Esophagus muscularis mucosa (tissue), 4 donors: ENCODE measurements at regions not wholly inside any gene's neighbourhood (a gene's known extent, or its start where the extent isn't known, plus 50 kb on each side); places are given as distances from the start of the nearest gene placed in this dataset.

Source experiments
- DNase-seq: peaks from one replicate; pipeline ENCODE4 v3.0.0-alpha.2; 2017; ENCODE audit errors: extremely low spot score
- H3K27ac ChIP-seq, 4 donors: fragments of 200-600 bp; sonication (generic); replicated peaks in 1 of 4; 1 replicate in 3 of 4; 2 replicates in 1 of 4; pipeline ENCODE4 v1.5.1; 2016 to 2019; ENCODE audit warnings: mild to moderate bottlenecking in 1 of 4
- H3K27me3 ChIP-seq, 4 donors: fragments of 200-600 bp; sonication (generic); one replicate each; pipeline versions ENCODE4 v1.5.1 to v1.6.0; 2016 to 2019
- H3K36me3 ChIP-seq, 4 donors: fragments of 200-600 bp; sonication (generic); one replicate each; pipeline ENCODE4 v1.5.1; 2016 to 2019
- H3K4me1 ChIP-seq, 4 donors: fragments of 200-600 bp; sonication (generic); one replicate each; pipeline ENCODE4 v1.5.1; 2016 to 2019
- H3K4me3 ChIP-seq, 4 donors: fragments of 200-600 bp; sonication (generic); 1 replicate in 2 of 4; 2 replicates in 2 of 4; pipeline ENCODE4 v1.5.1; 2016 to 2019; ENCODE audit warnings: mild to moderate bottlenecking in 4 of 4, moderate library complexity in 1 of 4
- H3K9me3 ChIP-seq, 4 donors: fragments of 200-600 bp; sonication (generic); 1 replicate in 3 of 4; 2 replicates in 1 of 4; pipeline ENCODE4 v1.5.1; 2016 to 2019
- EP300 ChIP-seq: sonication (generic); formaldehyde crosslinking; IDR thresholded peaks from one replicate; pipeline ENCODE4 v1.6.1; 2017; ENCODE audit warnings: antibody characterized with exemption
- POLR2A ChIP-seq: fragments of 450-650 bp; IDR thresholded peaks from one replicate; pipeline ENCODE4 v1.6.1; 2017; ENCODE audit warnings: antibody characterized with exemption, moderate library complexity, mild to moderate bottlenecking, low read depth
- POLR2AphosphoS5 ChIP-seq, 2 donors: sonication (generic); formaldehyde crosslinking; IDR thresholded peaks; one replicate each; pipeline ENCODE4 v1.6.1; 2017; ENCODE audit warnings: antibody characterized with exemption in 2 of 2
- WGBS: methylation state at CpG from one replicate; pipeline ENCODE4 v1.1.5; 2018; 5-methylcytosine and 5-hydroxymethylcytosine counted together
- intact Hi-C: fragments of 100-400 bp; cut with DNase I; formaldehyde crosslinking; loops from one replicate; pipeline ENCODE4 v1.15.1; 2023
- TF ChIP-seq, protein P1 (sequence below), 3 experiments: fragments of 200-600 bp in 2 of 3; fragments of 450-650 bp in 1 of 3; sonication (generic) in 2 of 3; IDR thresholded peaks; one replicate each; pipeline ENCODE4 v1.5.1; 2017 to 2019; ENCODE audit warnings: antibody characterized with exemption in 3 of 3, mild to moderate bottlenecking in 2 of 3, moderate library complexity in 1 of 3

DNA sequence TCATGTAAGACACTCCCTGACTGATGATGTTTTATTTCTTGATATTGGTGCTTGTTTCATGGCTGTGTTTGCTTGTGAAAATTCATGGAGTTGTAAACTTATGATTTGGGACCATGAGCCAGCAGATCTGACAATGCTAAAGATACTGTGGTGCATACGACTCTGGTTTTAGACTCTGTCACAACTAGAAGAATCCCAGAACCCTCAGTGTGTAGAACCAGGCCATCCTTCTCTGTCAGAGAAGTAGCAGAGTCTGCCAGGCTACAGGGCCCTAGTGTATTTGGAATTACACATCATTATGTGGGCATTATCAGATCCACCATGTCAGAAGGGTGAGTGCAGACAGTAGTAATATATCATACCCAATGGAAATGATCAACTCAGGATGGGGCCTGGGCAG is 209.8 kb upstream of the POU2AF2 start:
- no peaks in the 10 kb centered on the region for H3K27me3 ChIP-seq
- H3K27ac ChIP-seq, result no peak overlapping the region
- no peak for DNase-seq
- 69% methylated on average over 1 of the region's 1 CpG for WGBS
- H3K4me3 ChIP-seq, result no peak overlapping the region
- H3K36me3 ChIP-seq, result no peaks in the 10 kb centered on the region
- intact Hi-C loops, result no loop called here
- TF ChIP-seq POLR2AphosphoS5 (IDR thresholded peaks at IDR 0.05) (no peak), POLR2A (no peak), EP300 (no peak)
- TF ChIP-seq, protein P1, sequence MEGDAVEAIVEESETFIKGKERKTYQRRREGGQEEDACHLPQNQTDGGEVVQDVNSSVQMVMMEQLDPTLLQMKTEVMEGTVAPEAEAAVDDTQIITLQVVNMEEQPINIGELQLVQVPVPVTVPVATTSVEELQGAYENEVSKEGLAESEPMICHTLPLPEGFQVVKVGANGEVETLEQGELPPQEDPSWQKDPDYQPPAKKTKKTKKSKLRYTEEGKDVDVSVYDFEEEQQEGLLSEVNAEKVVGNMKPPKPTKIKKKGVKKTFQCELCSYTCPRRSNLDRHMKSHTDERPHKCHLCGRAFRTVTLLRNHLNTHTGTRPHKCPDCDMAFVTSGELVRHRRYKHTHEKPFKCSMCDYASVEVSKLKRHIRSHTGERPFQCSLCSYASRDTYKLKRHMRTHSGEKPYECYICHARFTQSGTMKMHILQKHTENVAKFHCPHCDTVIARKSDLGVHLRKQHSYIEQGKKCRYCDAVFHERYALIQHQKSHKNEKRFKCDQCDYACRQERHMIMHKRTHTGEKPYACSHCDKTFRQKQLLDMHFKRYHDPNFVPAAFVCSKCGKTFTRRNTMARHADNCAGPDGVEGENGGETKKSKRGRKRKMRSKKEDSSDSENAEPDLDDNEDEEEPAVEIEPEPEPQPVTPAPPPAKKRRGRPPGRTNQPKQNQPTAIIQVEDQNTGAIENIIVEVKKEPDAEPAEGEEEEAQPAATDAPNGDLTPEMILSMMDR (IDR thresholded peaks at IDR 0.05), result no peak
- no peaks in the 10 kb centered on the region for H3K4me1 ChIP-seq
- H3K9me3 ChIP-seq, result no peaks in the 10 kb centered on the region

DNA sequence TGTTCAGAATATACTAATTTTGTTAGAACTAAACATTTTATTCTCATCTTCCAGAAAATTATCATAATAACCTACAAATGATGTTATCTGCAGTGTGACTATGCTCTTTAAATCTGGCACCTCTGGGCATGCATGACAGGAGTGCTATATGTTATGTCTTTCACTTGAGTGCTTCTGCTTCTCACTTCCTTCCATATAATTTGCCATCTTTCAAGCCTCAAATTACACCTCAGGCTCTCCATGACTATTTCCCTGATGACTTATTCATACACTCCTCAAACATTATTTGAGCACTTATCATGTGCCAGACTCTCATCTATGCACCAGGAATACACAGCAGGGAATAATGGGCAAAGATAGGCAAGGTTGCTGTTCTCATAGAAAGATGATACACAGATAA is 219.3 kb upstream of the POU2AF2 start:
- intact Hi-C loops, result no loop called here
- TF ChIP-seq, protein P1 (IDR thresholded peaks at IDR 0.05), result no peak
- TF ChIP-seq POLR2AphosphoS5 (IDR thresholded peaks at IDR 0.05), result no peak
- TF ChIP-seq EP300, result no peak
- no peak for TF ChIP-seq POLR2A
- peaks cover 0 to 4% (median 2%) of the 10 kb centered on the region in 4 donors for H3K4me1 ChIP-seq

DNA sequence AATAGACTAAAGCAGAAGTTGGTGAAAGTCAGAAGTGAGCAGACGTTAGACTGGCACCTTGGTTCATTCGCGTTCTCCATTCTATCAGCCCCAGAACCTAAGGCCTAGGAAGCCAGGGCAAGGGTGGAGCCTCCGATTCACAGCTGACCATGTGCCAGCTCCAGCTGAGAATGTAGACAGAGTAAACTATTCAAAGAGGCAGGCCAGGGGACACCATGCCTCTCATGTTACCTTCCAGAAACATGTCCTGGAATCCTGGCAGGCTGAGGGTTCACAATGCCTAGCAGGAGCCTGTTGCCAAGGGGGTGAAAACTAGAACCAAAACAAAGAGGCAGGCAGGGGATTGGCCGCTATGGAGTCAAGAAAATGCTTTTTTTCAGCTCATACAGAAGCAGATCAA is 224.4 kb upstream of the POU2AF2 start:
- H3K9me3 ChIP-seq, result no peaks in the 10 kb centered on the region
- no peaks in the 10 kb centered on the region for H3K27me3 ChIP-seq
- no peak for TF ChIP-seq POLR2AphosphoS5 (IDR thresholded peaks at IDR 0.05)
- no peak for TF ChIP-seq POLR2A
- no peak for TF ChIP-seq EP300
- TF ChIP-seq, protein P1 (IDR thresholded peaks at IDR 0.05), result no peak
- H3K4me3 ChIP-seq, result no peak overlapping the region
- intact Hi-C loops, result no loop called here
- peaks cover 0 to 8% (median 6%) of the 10 kb centered on the region in 4 donors for H3K4me1 ChIP-seq
- H3K27ac ChIP-seq, result no peak overlapping the region
- DNase-seq, result no peak
- 62% methylated on average over 5 of the region's 5 CpGs for whole genome bisulfite sequencing
- H3K36me3 ChIP-seq, result no peaks in the 10 kb centered on the region

More for the DNA sequence above, 219.3 kb upstream of the POU2AF2 start:
- H3K27me3 ChIP-seq, result no peaks in the 10 kb centered on the region
- DNase-seq, result no peak
- peaks cover 0 to 7% (median 6%) of the 10 kb centered on the region in 4 donors for H3K9me3 ChIP-seq
- no peaks in the 10 kb centered on the region for H3K36me3 ChIP-seq
- no peak overlapping the region for H3K4me3 ChIP-seq
- no peak overlapping the region for H3K27ac ChIP-seq

DNA sequence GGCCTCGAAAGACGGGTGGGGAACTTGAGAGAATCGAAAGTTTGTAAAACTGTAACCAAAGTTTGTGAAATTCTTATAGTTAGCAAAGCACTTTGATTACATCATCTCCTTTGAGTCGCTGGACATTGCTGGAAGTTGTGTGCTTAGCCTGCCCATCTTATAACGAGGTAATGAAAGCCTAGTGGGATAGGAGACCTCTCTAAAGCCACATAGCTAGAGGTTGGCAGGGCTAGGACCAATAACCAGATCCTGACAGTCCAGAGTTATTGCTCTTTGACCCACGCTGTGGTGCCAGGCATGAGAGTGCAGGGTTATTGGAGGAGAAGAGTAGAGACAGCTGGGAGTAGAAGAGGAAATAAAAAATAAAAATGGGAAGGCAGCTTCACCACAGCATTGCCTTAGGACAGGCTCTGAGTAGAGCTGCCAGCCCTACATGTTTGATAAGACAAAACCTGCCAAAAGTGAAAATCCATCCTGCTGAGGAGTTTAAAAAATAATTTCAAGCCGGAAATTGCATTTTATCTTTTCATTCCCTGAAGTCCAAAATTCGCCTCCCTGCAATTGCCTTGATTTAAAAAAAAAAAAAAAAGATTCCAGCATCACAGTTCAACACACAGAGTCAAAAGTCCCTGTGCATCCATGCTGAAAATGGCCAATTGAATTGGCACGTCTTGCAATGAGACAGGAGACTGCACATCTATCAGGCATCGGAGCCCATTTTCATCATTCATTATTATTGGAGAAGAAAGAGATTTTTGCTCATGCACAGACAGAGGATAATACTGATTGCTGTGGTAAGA is 225.5 kb upstream of the POU2AF2 start:
- Histone ChIP-seq H3K4me3 (no peak overlapping the region), H3K9me3 (no peaks in the 10 kb centered on the region), H3K27me3 (no peaks in the 10 kb centered on the region), H3K36me3 (no peaks in the 10 kb centered on the region), H3K27ac (peak overlapping the region in 1 of 4 donors; percentile 57), H3K4me1 (peaks cover 0 to 8% (median 6%) of the 10 kb centered on the region in 4 donors)
- intact Hi-C loops, result no loop called here
- DNase-seq, result no peak
- TF ChIP-seq, protein P1 (IDR thresholded peaks at IDR 0.05), result no peak
- TF ChIP-seq POLR2AphosphoS5 (IDR thresholded peaks at IDR 0.05) (no peak), EP300 (no peak), POLR2A (no peak)
- WGBS, result 79% methylated on average over 10 of the region's 10 CpGs

DNA sequence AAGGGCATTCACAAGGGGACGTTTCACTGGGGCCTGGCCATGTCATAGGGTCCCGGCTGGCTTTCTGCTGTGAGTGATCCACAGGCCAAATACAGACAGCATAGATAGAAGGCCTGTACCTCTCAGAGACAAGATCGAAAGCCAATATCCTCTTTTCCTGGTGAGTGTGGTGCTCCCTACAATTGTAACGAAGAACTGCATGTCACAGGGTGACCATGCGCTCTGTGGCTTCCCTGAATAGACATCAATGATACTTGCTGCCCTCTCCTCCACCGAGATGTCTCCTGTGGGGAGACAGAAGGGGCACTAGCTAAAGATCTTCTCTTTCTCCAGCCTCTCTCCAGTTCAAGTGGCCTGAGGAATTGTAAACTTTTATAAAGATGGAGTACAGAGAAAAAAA is 226.1 kb upstream of the POU2AF2 start:
- Histone ChIP-seq H3K4me3 (no peak overlapping the region), H3K27me3 (no peaks in the 10 kb centered on the region), H3K36me3 (no peaks in the 10 kb centered on the region), H3K9me3 (no peaks in the 10 kb centered on the region), H3K27ac (peak overlapping the region in 3 of 4 donors; percentile 34 to 57 (median 40)), H3K4me1 (peaks cover 0 to 8% (median 6%) of the 10 kb centered on the region in 4 donors)
- WGBS, result 59% methylated on average over 6 of the region's 6 CpGs
- TF ChIP-seq, protein P1 (IDR thresholded peaks at IDR 0.05), result no peak
- TF ChIP-seq EP300, result no peak
- TF ChIP-seq POLR2AphosphoS5 (IDR thresholded peaks at IDR 0.05), result no peak
- intact Hi-C loops, result no loop called here
- no peak for DNase-seq
